K562 (cell line): ENCODE measurements at regions not wholly inside any gene's neighbourhood (a gene's known extent, or its start where the extent isn't known, plus 50 kb on each side); places are given as distances from the start of the nearest gene placed in this dataset.

Experiments used
- ATAC-seq: fragments of 200-7000 bp; cut with Tn5 transposase; 3 replicates; pipeline ENCODE4 v1.9.1; 2020; ENCODE audit warnings: moderate library complexity
- BruUV-seq: library from RNA; stranded (reverse); fragments of 400-500 nt; replicated peaks from 2 replicates; lab custom pipeline; 2021; lab: Mats Ljungman, UMichigan
- CTCF ChIA-PET: fragments of 300-600 bp; formaldehyde crosslinking; extraction: SDS; loops from one replicate; lab custom pipeline; 2021; ENCODE audit warnings: low intra/inter-chr PET ratio; lab: Yijun Ruan, JAX
- POLR2A ChIA-PET: fragments of 300-600, 350-650 bp; sonication (Branson Sonifier 250); formaldehyde crosslinking; extraction: SDS; loops from one replicate; lab custom pipeline; 2021; ENCODE audit warnings: antibody characterized with exemption, inconsistent platforms; lab: Yijun Ruan, JAX
- DNase-seq, 4 experiments: peaks; one replicate each; pipeline versions ENCODE4 v3.0.0 to v3.0.0-alpha.2; 2011 to 2018; ENCODE audit warnings: low spot score in 3 of 4, mixed read lengths in 3 of 4; ENCODE audit errors: extremely low read depth in 1 of 4
- FAIRE-seq: peaks from 2 replicates; lab custom pipeline; 2011; peaks lifted over from hg19 to GRCh38; lab: Jason Lieb, UNC
- H2AFZ ChIP-seq: 2 replicates; pipeline ENCODE4 v1.6.0; 2011; ENCODE audit warnings: low read depth, low read length, control low read depth, inconsistent platforms
- H3K27ac ChIP-seq: fragments of 200-600 bp; 3 replicates; pipeline ENCODE4 v1.8.0; 2011; ENCODE audit warnings: low read depth, mild to moderate bottlenecking, control low read depth, inconsistent platforms, low read length, moderate library complexity, mixed read lengths; ENCODE audit errors: extremely low read depth
- H3K27me3 ChIP-seq, 2 experiments: fragments of 300-600 bp in 1 of 2; 2 replicates in 1 of 2; 3 replicates in 1 of 2; pipeline versions ENCODE4 v1.6.0 to v1.8.0; 2011; ENCODE audit warnings: inconsistent platforms in 2 of 2, low read length in 2 of 2, mild to moderate bottlenecking in 1 of 2, mixed read lengths in 1 of 2, moderate library complexity in 1 of 2; ENCODE audit not compliant: control insufficient read depth in 2 of 2, insufficient read depth in 2 of 2
- H3K36me3 ChIP-seq: fragments of 300-600 bp; 3 replicates; pipeline ENCODE4 v1.8.0; 2011; ENCODE audit warnings: mild to moderate bottlenecking, low read length, inconsistent platforms; ENCODE audit not compliant: control insufficient read depth, insufficient read depth
- H3K4me1 ChIP-seq, 2 experiments: fragments of 200-600 bp in 1 of 2; replicated peaks in 1 of 2; 2 replicates in 1 of 2; 3 replicates in 1 of 2; pipeline versions ENCODE4 v1.5.1 to v1.8.0; 2011; ENCODE audit warnings: inconsistent platforms in 2 of 2, low read length in 2 of 2, mild to moderate bottlenecking in 1 of 2, mixed read lengths in 1 of 2, moderate library complexity in 1 of 2; ENCODE audit not compliant: control insufficient read depth in 2 of 2, insufficient read depth in 2 of 2
- H3K4me2 ChIP-seq: 2 replicates; pipeline ENCODE4 v1.6.1; 2011; ENCODE audit warnings: low read length, control low read depth, inconsistent platforms, mixed read lengths; ENCODE audit not compliant: insufficient read depth
- H3K4me3 ChIP-seq: fragments of 200-600 bp; sonication (generic), shearing (Covaris generic); 2 replicates; pipeline ENCODE4 v1.5.1; 2016; ENCODE audit warnings: control low read depth, inconsistent platforms
- H3K79me2 ChIP-seq: fragments of 200-600 bp; 3 replicates; pipeline ENCODE4 v1.8.0; 2011; ENCODE audit warnings: low read length, inconsistent platforms; ENCODE audit not compliant: control insufficient read depth, insufficient read depth
- H3K9ac ChIP-seq, 2 experiments: 2 replicates each; pipeline versions ENCODE4 v1.6.0 to v1.6.1; 2011; ENCODE audit warnings: low read depth in 2 of 2, low read length in 2 of 2, control low read depth in 1 of 2, inconsistent platforms in 1 of 2, mild to moderate bottlenecking in 1 of 2, mixed read lengths in 1 of 2; ENCODE audit not compliant: insufficient read depth in 1 of 2
- H3K9me1 ChIP-seq: one replicate; pipeline ENCODE4 v1.6.0; 2011; ENCODE audit warnings: inconsistent platforms, mild to moderate bottlenecking, low read length, moderate library complexity; ENCODE audit not compliant: control insufficient read depth, insufficient read depth
- H3K9me3 ChIP-seq: replicated peaks from 2 replicates; pipeline ENCODE4 v1.5.1; 2011; ENCODE audit warnings: low read depth, low read length, inconsistent platforms; ENCODE audit not compliant: control insufficient read depth, insufficient read depth
- H4K20me1 ChIP-seq: replicated peaks from 2 replicates; pipeline ENCODE4 v1.6.1; 2011; ENCODE audit warnings: low read length, inconsistent platforms, mixed read lengths; ENCODE audit not compliant: control insufficient read depth, insufficient read depth
- BRCA1 ChIP-seq, 2 experiments: fragments of 450-650 bp in 1 of 2; sonication (generic) in 1 of 2; formaldehyde crosslinking in 1 of 2; IDR thresholded peaks; 2 replicates each; pipeline versions ENCODE4 v1.5.0 to v1.6.1; 2017 to 2020; ENCODE audit warnings: mild to moderate bottlenecking in 1 of 2, missing genetic modification reagents in 1 of 2
- DLX4 ChIP-seq: fragments of 250-450 bp; sonication (Bioruptor Pico); IDR thresholded peaks from 2 replicates; pipeline ENCODE4 v1.6.1; 2021; ENCODE audit warnings: mild to moderate bottlenecking
- ELF4 ChIP-seq: fragments of 450-650 bp; formaldehyde crosslinking; IDR thresholded peaks from 2 replicates; pipeline ENCODE4 v1.4.0; 2022; ENCODE audit warnings: missing genetic modification characterization
- HNRNPK ChIP-seq: fragments of 200-400 bp; formaldehyde crosslinking; IDR thresholded peaks from one replicate; pipeline ENCODE4 v1.6.1; 2018; ENCODE audit warnings: mild to moderate bottlenecking, low read depth, low read length; ENCODE audit not compliant: poor library complexity, severe bottlenecking
- ILK ChIP-seq: fragments of 450-650 bp; IDR thresholded peaks from 2 replicates; pipeline ENCODE4 v1.6.1; 2016; ENCODE audit warnings: missing genetic modification characterization, low read depth, mild to moderate bottlenecking, missing compliant biosample characterization, moderate library complexity, borderline replicate concordance
- MCM3 ChIP-seq: fragments of 450-650 bp; IDR thresholded peaks from 2 replicates; pipeline ENCODE4 v1.6.1; 2016
- MCM5 ChIP-seq: fragments of 450-650 bp; IDR thresholded peaks from 2 replicates; pipeline ENCODE4 v1.6.1; 2016; ENCODE audit warnings: low read depth
- MCM7 ChIP-seq, 2 experiments: fragments of 450-650 bp; IDR thresholded peaks; 2 replicates each; pipeline ENCODE4 v1.6.1; 2016 to 2018
- NEUROD1 ChIP-seq: fragments of 150-350 bp; IDR thresholded peaks from 2 replicates; pipeline ENCODE4 v1.6.1; 2014; ENCODE audit warnings: borderline replicate concordance, low read length, low read depth; ENCODE audit not compliant: partially characterized antibody
- PHB2 ChIP-seq: fragments of 450-650 bp; IDR thresholded peaks from 2 replicates; pipeline ENCODE4 v1.6.1; 2017; ENCODE audit warnings: low read depth
- RAD51 ChIP-seq: fragments of 450-650 bp; IDR thresholded peaks from 2 replicates; pipeline ENCODE4 v1.7.1; 2016; ENCODE audit warnings: low read depth, mild to moderate bottlenecking, borderline replicate concordance
- SIX5 ChIP-seq, 2 experiments: IDR thresholded peaks; 2 replicates each; pipeline ENCODE4 v1.6.1; 2011; ENCODE audit warnings: low read length in 2 of 2, borderline replicate concordance in 1 of 2, low read depth in 1 of 2, mild to moderate bottlenecking in 1 of 2, moderate library complexity in 1 of 2; ENCODE audit not compliant: insufficient read depth in 1 of 2
- SNAPC5 ChIP-seq: fragments of 250-450 bp; sonication (Bioruptor Pico); IDR thresholded peaks from 2 replicates; pipeline ENCODE4 v1.8.0; 2021; ENCODE audit warnings: moderate library complexity, mild to moderate bottlenecking, inconsistent platforms
- TRIM28 ChIP-seq: fragments of 450-650 bp; IDR thresholded peaks from 2 replicates; pipeline ENCODE4 v1.6.1; 2017
- ZFX ChIP-seq: sonication (generic); formaldehyde crosslinking; IDR thresholded peaks from 2 replicates; pipeline ENCODE4 v1.8.0; 2022; ENCODE audit warnings: mild to moderate bottlenecking, missing genetic modification reagents, moderate library complexity
- ZNF280B ChIP-seq: fragments of 250-450 bp; sonication (Bioruptor Pico); IDR thresholded peaks from 2 replicates; pipeline ENCODE4 v1.5.1; 2021; ENCODE audit warnings: mild to moderate bottlenecking
- ZNF766 ChIP-seq: fragments of 200-800 bp; sonication (Bioruptor generic); conservative IDR thresholded peaks from 2 replicates; pipeline ENCODE4 v1.6.1; 2016; ENCODE audit warnings: missing genetic modification characterization, missing compliant biosample characterization
- WGBS: fragments of 100-300 bp; shearing (Covaris generic); methylation state at CpG from one replicate; pipeline ENCODE4 v1.1.6; 2016; ENCODE audit warnings: low coverage, mixed read lengths; ENCODE audit not compliant: insufficient coverage; ENCODE audit errors: missing lambda C conversion rate; 5-methylcytosine and 5-hydroxymethylcytosine counted together
- in situ Hi-C: fragments of 300-500 bp; cut with MboI; formaldehyde crosslinking; loops from 4 replicates; pipeline ENCODE4 v1.15.0; 2018; ENCODE audit warnings: inconsistent platforms, mixed read lengths
- intact Hi-C: fragments of 100-400 bp; cut with micrococcal nuclease; formaldehyde crosslinking; loops from 2 replicates; pipeline ENCODE4 v1.14.2; 2022
- TF ChIP-seq, protein P1 (sequence below): fragments of 250-450 bp; sonication (Bioruptor Pico); IDR thresholded peaks from 2 replicates; pipeline ENCODE4 v1.4.0; 2020
- TF ChIP-seq, protein P2 (sequence below): sonication (generic); formaldehyde crosslinking; IDR thresholded peaks from 2 replicates; pipeline ENCODE4 v1.9.0; 2022; ENCODE audit warnings: mild to moderate bottlenecking, missing genetic modification reagents

- TF ChIP-seq ZNF280B (no peak), ILK (tag) (no peak), RAD51 (no peak), BRCA1 (IDR thresholded peaks at IDR 0.05) (no peak), BRCA1 (CRISPR knock-in tag; IDR thresholded peaks at IDR 0.05) (no peak), HNRNPK (no peak), DLX4 (CRISPR knock-in tag) (no peak)
- TF ChIP-seq, all 486 proteins: peak for 0
These were observed 244.1 kb downstream of the MED10 start (continued) for GRCh38 chr5:6134281-6134680.

- intact Hi-C loops, result no loop called here
- CTCF ChIA-PET, result no interaction called here
These were observed 252.6 kb downstream of the MED10 start for GRCh38 chr5:6125781-6126180.

More at GRCh38 chr5:6125781-6126180, 252.6 kb downstream of the MED10 start:
- TF ChIP-seq ELF4 (no peak), MCM5 (no peak), PHB2 (no peak), SIX5 (IDR thresholded peaks at IDR 0.05; ENCODE audit: borderline replicate concordance in 1 of 2, insufficient read depth in 1 of 2, low read depth in 1 of 2, low read length in 2 of 2) (no peak), MCM7 (IDR thresholded peaks at IDR 0.05) (no peak), ZNF766 (CRISPR knock-in tag) (no peak), MCM3 (no peak), ZFX (CRISPR knock-in tag) (no peak), TRIM28 (no peak), NEUROD1 (no peak), SNAPC5 (CRISPR knock-in tag) (no peak)
- TF ChIP-seq, protein P1, sequence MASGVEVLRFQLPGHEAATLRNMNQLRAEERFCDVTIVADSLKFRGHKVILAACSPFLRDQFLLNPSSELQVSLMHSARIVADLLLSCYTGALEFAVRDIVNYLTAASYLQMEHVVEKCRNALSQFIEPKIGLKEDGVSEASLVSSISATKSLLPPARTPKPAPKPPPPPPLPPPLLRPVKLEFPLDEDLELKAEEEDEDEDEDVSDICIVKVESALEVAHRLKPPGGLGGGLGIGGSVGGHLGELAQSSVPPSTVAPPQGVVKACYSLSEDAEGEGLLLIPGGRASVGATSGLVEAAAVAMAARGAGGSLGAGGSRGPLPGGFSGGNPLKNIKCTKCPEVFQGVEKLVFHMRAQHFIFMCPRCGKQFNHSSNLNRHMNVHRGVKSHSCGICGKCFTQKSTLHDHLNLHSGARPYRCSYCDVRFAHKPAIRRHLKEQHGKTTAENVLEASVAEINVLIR (CRISPR knock-in tag), result no peak
- TF ChIP-seq, protein P2, sequence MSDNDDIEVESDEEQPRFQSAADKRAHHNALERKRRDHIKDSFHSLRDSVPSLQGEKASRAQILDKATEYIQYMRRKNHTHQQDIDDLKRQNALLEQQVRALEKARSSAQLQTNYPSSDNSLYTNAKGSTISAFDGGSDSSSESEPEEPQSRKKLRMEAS (CRISPR knock-in tag), result no peak
- H3K27ac ChIP-seq, result no peak overlapping the region
- H4K20me1 ChIP-seq, result no peaks in the 10 kb centered on the region
- no peaks in the 10 kb centered on the region for H3K79me2 ChIP-seq
- no peaks in the 10 kb centered on the region for H3K36me3 ChIP-seq
- no peak overlapping the region for H3K4me2 ChIP-seq
- DNase-seq (no peak), ATAC-seq (no peak), FAIRE-seq (no peak)
- no peak overlapping the region for H3K9ac ChIP-seq
- no peaks in the 10 kb centered on the region for H3K27me3 ChIP-seq
- BruUV-seq, result no TSS peak
- H3K4me1 ChIP-seq, result no peaks in the 10 kb centered on the region
- in situ Hi-C loops, result no loop called here
- POLR2A ChIA-PET, result no interaction called here
- H2AFZ ChIP-seq, result no peak overlapping the region
- no peaks in the 10 kb centered on the region for H3K9me3 ChIP-seq
- H3K4me3 ChIP-seq, result no peak overlapping the region
- 0% methylated on average over 2 of the region's 2 CpGs for WGBS
- no peaks in the 10 kb centered on the region for H3K9me1 ChIP-seq
